ENCODE measurements at regions not wholly inside any gene's neighbourhood (a gene's known extent, or its start where the extent isn't known, plus 50 kb on each side); places are given as distances from the start of the nearest gene placed in this dataset.

DNA sequence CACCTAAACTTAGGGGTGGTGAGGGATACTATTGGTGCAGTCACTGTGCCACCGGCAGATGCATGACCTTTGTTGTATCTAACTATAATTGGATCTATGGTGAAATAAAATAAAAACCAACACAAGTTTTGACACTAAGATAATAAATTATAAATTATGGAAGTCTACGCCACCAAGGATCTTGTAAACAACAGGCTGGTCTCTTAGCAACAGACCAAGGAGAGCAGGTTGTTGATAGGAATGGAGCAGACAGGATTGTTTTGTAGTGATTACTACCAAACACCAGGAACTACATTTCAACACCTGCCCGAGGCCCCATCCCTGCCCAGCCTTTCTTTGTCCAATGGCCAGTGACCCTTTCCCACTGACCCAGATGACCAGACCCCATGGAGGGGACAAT, 1178.0 kb downstream of the VRK1 start:
- no peak overlapping the region for H3K4me3 ChIP-seq (replicated peaks in 1 of 3)
- H3K4me1 ChIP-seq = peaks cover 10 to 15% of the 10 kb centered on the region in 2 donors
- WGBS, 2 donors = 78 to 88% methylated on average over 3 of the region's 3 CpGs
- peak overlapping the region in 1 of 3 donors; percentile 17 for H3K27ac ChIP-seq
- H3K27me3 ChIP-seq = no peaks in the 10 kb centered on the region
- intact Hi-C loops (cut with DNase I) = no loop called here
- no peaks in the 10 kb centered on the region for H3K36me3 ChIP-seq
- no peak for TF ChIP-seq POLR2A (IDR thresholded peaks at IDR 0.05)
- TF ChIP-seq, protein P1, sequence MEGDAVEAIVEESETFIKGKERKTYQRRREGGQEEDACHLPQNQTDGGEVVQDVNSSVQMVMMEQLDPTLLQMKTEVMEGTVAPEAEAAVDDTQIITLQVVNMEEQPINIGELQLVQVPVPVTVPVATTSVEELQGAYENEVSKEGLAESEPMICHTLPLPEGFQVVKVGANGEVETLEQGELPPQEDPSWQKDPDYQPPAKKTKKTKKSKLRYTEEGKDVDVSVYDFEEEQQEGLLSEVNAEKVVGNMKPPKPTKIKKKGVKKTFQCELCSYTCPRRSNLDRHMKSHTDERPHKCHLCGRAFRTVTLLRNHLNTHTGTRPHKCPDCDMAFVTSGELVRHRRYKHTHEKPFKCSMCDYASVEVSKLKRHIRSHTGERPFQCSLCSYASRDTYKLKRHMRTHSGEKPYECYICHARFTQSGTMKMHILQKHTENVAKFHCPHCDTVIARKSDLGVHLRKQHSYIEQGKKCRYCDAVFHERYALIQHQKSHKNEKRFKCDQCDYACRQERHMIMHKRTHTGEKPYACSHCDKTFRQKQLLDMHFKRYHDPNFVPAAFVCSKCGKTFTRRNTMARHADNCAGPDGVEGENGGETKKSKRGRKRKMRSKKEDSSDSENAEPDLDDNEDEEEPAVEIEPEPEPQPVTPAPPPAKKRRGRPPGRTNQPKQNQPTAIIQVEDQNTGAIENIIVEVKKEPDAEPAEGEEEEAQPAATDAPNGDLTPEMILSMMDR (IDR thresholded peaks at IDR 0.05) = no peak
- no peak for DNase-seq
- H3K9me3 ChIP-seq = no peaks in the 10 kb centered on the region

DNA sequence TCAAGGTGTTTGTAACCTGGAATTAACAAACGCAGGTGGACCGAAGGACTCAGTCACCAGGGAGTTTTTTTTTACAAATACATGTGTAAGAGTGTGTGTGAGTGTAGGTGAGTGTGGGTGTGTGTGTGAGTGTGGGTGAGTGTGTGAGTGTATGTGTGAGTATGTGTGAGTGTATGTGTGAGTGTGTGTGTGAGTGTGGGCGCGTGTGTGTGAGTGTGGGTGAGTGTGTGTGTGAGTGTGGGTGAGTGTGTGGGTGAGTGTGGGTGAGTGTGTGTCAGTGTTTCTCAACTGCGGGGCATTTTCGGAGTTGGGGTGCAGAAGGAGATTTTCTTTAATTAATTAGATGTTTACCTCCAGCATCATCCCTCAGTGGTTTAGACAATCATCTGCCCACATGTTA, 1178.8 kb downstream of the VRK1 start:
- 73 to 85% methylated on average over 6 of the region's 6 CpGs for WGBS, 2 donors
- no peak for DNase-seq
- peaks cover 10 to 15% of the 10 kb centered on the region in 2 donors for H3K4me1 ChIP-seq
- no peak for TF ChIP-seq POLR2A (IDR thresholded peaks at IDR 0.05)
- TF ChIP-seq, protein P1 (IDR thresholded peaks at IDR 0.05) = no peak
- H3K27ac ChIP-seq = peak overlapping the region in 2 of 3 donors; percentile 75 to 82
- intact Hi-C loops (cut with DNase I) = no loop called here
- no peak overlapping the region for H3K4me3 ChIP-seq (replicated peaks in 1 of 3)
- H3K36me3 ChIP-seq = no peaks in the 10 kb centered on the region
- no peaks in the 10 kb centered on the region for H3K27me3 ChIP-seq
- H3K9me3 ChIP-seq = no peaks in the 10 kb centered on the region

DNA sequence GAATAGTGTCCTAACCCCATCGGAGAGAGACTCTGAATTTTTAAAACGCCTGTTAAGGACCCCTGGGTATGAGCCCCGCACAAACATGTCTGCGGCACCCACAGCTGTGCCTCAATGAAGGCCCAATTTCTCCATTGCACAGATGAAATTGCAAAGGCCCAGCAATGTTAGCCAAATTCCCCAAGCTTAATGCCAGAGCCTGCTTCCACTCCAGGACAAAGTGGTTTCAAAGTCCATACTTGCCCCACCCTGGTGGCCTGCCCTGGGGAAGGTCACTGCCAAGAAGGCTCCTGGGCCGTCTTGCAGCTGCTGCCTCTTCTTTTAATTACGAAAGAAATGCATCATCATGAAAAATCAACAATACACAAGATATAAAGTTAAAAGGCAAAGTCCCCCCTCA, 1179.7 kb downstream of the VRK1 start:
- H3K27ac ChIP-seq = peak overlapping the region; percentile 75 to 96 (median 82)
- TF ChIP-seq, protein P1 (IDR thresholded peaks at IDR 0.05) = no peak
- no peak for TF ChIP-seq POLR2A (IDR thresholded peaks at IDR 0.05)
- peak overlapping the region in 2 of 3 donors; percentile 0 to 1 for H3K4me3 ChIP-seq (replicated peaks in 1 of 3)
- intact Hi-C loops (cut with DNase I) = no loop called here
- no peaks in the 10 kb centered on the region for H3K9me3 ChIP-seq
- H3K36me3 ChIP-seq = no peaks in the 10 kb centered on the region
- peak; percentile 20 to 29 for DNase-seq
- H3K27me3 ChIP-seq = no peaks in the 10 kb centered on the region
- WGBS, 2 donors = 66 to 68% methylated on average over 6 of the region's 6 CpGs
- H3K4me1 ChIP-seq = peaks cover 10 to 15% of the 10 kb centered on the region in 2 donors

DNA sequence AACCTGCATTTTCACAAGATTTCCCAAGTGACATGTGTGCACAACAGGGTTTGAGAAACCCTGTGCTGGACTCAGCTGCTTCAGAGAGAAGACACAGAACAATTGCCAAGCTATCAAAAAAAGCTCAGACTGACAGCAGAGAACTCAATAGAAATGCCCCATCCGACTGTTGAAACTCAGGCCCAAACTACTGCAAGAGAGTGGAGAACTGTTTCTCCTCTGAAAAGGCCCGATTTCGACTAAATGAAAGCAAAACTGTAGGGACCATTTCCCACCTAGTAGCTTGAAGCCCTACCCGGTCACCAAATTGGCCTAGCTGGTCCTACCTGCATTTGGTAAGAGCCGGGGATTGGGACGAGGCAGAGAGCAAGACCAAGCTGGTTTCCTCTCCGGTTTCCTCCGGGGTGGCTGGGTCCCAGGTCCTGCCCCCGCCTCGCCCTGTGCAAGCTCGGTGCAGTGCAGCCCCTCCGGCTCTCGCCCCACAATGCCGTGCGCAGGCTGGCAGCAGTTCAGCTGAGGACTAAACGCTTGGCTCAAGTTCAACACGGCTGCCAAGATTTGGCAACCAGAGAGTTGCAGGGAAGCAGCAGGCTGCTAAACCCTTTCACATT, 1180.6 kb downstream of the VRK1 start:
- TF ChIP-seq POLR2A (IDR thresholded peaks at IDR 0.05) = peak in 1 of 2 donors; percentile 55
- TF ChIP-seq, protein P1 (IDR thresholded peaks at IDR 0.05) = no peak
- 28 to 30% methylated on average over 5 to 10 of the region's 17 CpGs for WGBS, 2 donors
- Histone ChIP-seq H3K27ac (peak overlapping the region; percentile 75 to 96 (median 82)), H3K4me3 (replicated peaks in 1 of 3) (peak overlapping the region in 2 of 3 donors; percentile 18 to 26), H3K36me3 (no peaks in the 10 kb centered on the region), H3K4me1 (peaks cover 10 to 15% of the 10 kb centered on the region in 2 donors), H3K9me3 (no peaks in the 10 kb centered on the region), H3K27me3 (no peaks in the 10 kb centered on the region)
- intact Hi-C loops (cut with DNase I) = no loop called here
- peak; percentile 92 to 96 for DNase-seq

DNA sequence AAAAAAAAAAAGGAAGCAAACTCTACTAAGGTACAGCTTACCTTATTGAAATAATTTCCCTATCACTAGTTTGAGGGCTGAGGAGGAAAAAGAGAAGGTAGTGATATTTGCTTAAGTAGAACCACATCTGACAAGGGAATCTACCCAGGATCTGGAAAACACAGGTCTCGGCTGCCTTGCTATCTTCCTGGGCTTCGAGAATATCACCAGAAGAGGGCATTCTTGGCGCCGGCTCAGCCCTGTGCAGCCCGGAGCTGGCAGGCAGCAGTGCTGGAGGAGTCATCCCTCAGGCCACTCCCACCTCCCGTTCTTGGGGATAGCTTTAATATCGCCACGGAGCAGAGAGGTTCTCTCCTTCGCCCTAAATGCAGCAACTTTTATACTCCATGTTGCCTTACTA, 1181.2 kb downstream of the VRK1 start:
- Histone ChIP-seq H3K27me3 (no peaks in the 10 kb centered on the region), H3K27ac (peak overlapping the region; percentile 75 to 96 (median 82)), H3K4me3 (replicated peaks in 1 of 3) (no peak overlapping the region), H3K36me3 (no peaks in the 10 kb centered on the region), H3K4me1 (peaks cover 10 to 15% of the 10 kb centered on the region in 2 donors), H3K9me3 (no peaks in the 10 kb centered on the region)
- peak; percentile 89 to 94 for DNase-seq
- WGBS, 2 donors = 0 to 1% methylated on average over 9 of the region's 9 CpGs
- TF ChIP-seq POLR2A (IDR thresholded peaks at IDR 0.05) = no peak
- TF ChIP-seq, protein P1 (IDR thresholded peaks at IDR 0.05) = peak in 4 of 6 experiments; percentile 6 to 60 (median 38)
- intact Hi-C loops (cut with DNase I) = no loop called here
